Esophagus muscularis mucosa (tissue), 4 donors: ENCODE measurements at regions not wholly inside any gene's neighbourhood (a gene's known extent, or its start where the extent isn't known, plus 50 kb on each side); places are given as distances from the start of the nearest gene placed in this dataset.
"Not testable (repeated sequence)": the region's sequence is repeated elsewhere in the genome, so short reads cannot be mapped to it uniquely, and the experiment has no call there.

ENCODE experiments used
- DNase-seq: peaks from one replicate; pipeline ENCODE4 v3.0.0-alpha.2; 2017; ENCODE audit errors: extremely low spot score
- H3K27ac ChIP-seq, 4 donors: fragments of 200-600 bp; sonication (generic); replicated peaks in 1 of 4; 1 replicate in 3 of 4; 2 replicates in 1 of 4; pipeline ENCODE4 v1.5.1; 2016 to 2019; ENCODE audit warnings: mild to moderate bottlenecking in 1 of 4
- H3K27me3 ChIP-seq, 4 donors: fragments of 200-600 bp; sonication (generic); one replicate each; pipeline versions ENCODE4 v1.5.1 to v1.6.0; 2016 to 2019
- H3K36me3 ChIP-seq, 4 donors: fragments of 200-600 bp; sonication (generic); one replicate each; pipeline ENCODE4 v1.5.1; 2016 to 2019
- H3K4me1 ChIP-seq, 4 donors: fragments of 200-600 bp; sonication (generic); one replicate each; pipeline ENCODE4 v1.5.1; 2016 to 2019
- H3K4me3 ChIP-seq, 4 donors: fragments of 200-600 bp; sonication (generic); 1 replicate in 2 of 4; 2 replicates in 2 of 4; pipeline ENCODE4 v1.5.1; 2016 to 2019; ENCODE audit warnings: mild to moderate bottlenecking in 4 of 4, moderate library complexity in 1 of 4
- H3K9me3 ChIP-seq, 4 donors: fragments of 200-600 bp; sonication (generic); 1 replicate in 3 of 4; 2 replicates in 1 of 4; pipeline ENCODE4 v1.5.1; 2016 to 2019
- POLR2A ChIP-seq: fragments of 450-650 bp; IDR thresholded peaks from one replicate; pipeline ENCODE4 v1.6.1; 2017; ENCODE audit warnings: antibody characterized with exemption, moderate library complexity, mild to moderate bottlenecking, low read depth
- POLR2AphosphoS5 ChIP-seq, 2 donors: sonication (generic); formaldehyde crosslinking; IDR thresholded peaks; one replicate each; pipeline ENCODE4 v1.6.1; 2017; ENCODE audit warnings: antibody characterized with exemption in 2 of 2
- WGBS: methylation state at CpG from one replicate; pipeline ENCODE4 v1.1.5; 2018; 5-methylcytosine and 5-hydroxymethylcytosine counted together
- intact Hi-C: fragments of 100-400 bp; cut with DNase I; formaldehyde crosslinking; loops from one replicate; pipeline ENCODE4 v1.15.1; 2023

- H3K27me3 ChIP-seq, H3K4me3 ChIP-seq, intact Hi-C loops, H3K9me3 ChIP-seq, DNase-seq, H3K36me3 ChIP-seq, H3K4me1 ChIP-seq: not testable (repeated sequence)
- peak overlapping the region; percentile 76 to 92 (median 87) for H3K27ac ChIP-seq
- WGBS = 43% methylated on average over 2 of the region's 10 CpGs
Measured at GRCh38 chr1:149635290-149635899, 51.7 kb downstream of the PPIAL4C start.

GRCh38 chr1:149636286-149637122, 52.9 kb downstream of the PPIAL4C start:
- WGBS = under 1% methylated on average over 34 of the region's 41 CpGs
- H3K9me3 ChIP-seq, H3K4me1 ChIP-seq, H3K36me3 ChIP-seq, H3K27me3 ChIP-seq, intact Hi-C loops: not testable (repeated sequence)
- DNase-seq = peak; percentile 96
- H3K27ac ChIP-seq = peak overlapping the region; percentile 76 to 92 (median 87)
- peak overlapping the region; percentile 53 to 66 (median 60) for H3K4me3 ChIP-seq
- TF ChIP-seq POLR2AphosphoS5 (IDR thresholded peaks at IDR 0.05) = peak; percentile 60 to 85
- peak; percentile 29 for TF ChIP-seq POLR2A

GRCh38 chr1:149638481-149638880, 54.8 kb downstream of the PPIAL4C start:
- H3K36me3 ChIP-seq, H3K4me1 ChIP-seq, H3K4me3 ChIP-seq, DNase-seq, intact Hi-C loops, H3K9me3 ChIP-seq, H3K27ac ChIP-seq, H3K27me3 ChIP-seq: not testable (repeated sequence)
- WGBS = 90% methylated on average over 8 of the region's 8 CpGs

GRCh38 chr1:149638901-149639658, 55.4 kb downstream of the PPIAL4C start:
- H3K36me3 ChIP-seq, H3K27me3 ChIP-seq, H3K9me3 ChIP-seq, H3K27ac ChIP-seq, intact Hi-C loops, DNase-seq, H3K4me3 ChIP-seq, H3K4me1 ChIP-seq: not testable (repeated sequence)
- WGBS = 89% methylated on average over 12 of the region's 31 CpGs

GRCh38 chr1:149641179-149641578, 57.5 kb downstream of the PPIAL4C start:
- H3K4me1 ChIP-seq, H3K27me3 ChIP-seq, H3K36me3 ChIP-seq, intact Hi-C loops, H3K4me3 ChIP-seq, DNase-seq, H3K9me3 ChIP-seq: not testable (repeated sequence)
- WGBS = 79% methylated on average over 2 of the region's 4 CpGs
- H3K27ac ChIP-seq = peak overlapping the region in 1 of 4 donors; percentile 39

GRCh38 chr1:149644818-149645217, 61.2 kb downstream of the PPIAL4C start:
- H3K4me1 ChIP-seq, H3K4me3 ChIP-seq, H3K27me3 ChIP-seq, H3K9me3 ChIP-seq, DNase-seq, H3K27ac ChIP-seq, intact Hi-C loops, H3K36me3 ChIP-seq: not testable (repeated sequence)
- 90% methylated on average over 1 of the region's 1 CpG for WGBS

GRCh38 chr1:149646360-149647017, 62.8 kb downstream of the PPIAL4C start:
- no CpG with 5 or more reads among the region's 37 CpGs for WGBS
- H3K27me3 ChIP-seq, intact Hi-C loops, H3K9me3 ChIP-seq, H3K36me3 ChIP-seq, DNase-seq, H3K4me1 ChIP-seq: not testable (repeated sequence)
- Histone ChIP-seq H3K27ac (peak overlapping the region; percentile 57 to 70 (median 62)), H3K4me3 (peak overlapping the region; percentile 43 to 55 (median 50))

- intact Hi-C loops, H3K4me1 ChIP-seq, H3K27me3 ChIP-seq, H3K36me3 ChIP-seq, H3K9me3 ChIP-seq, DNase-seq: not testable (repeated sequence)
- 24% methylated on average over 9 of the region's 20 CpGs for WGBS
- peak overlapping the region; percentile 43 to 55 (median 50) for H3K4me3 ChIP-seq
- peak overlapping the region; percentile 57 to 70 (median 62) for H3K27ac ChIP-seq
Measured at GRCh38 chr1:149647018-149647373, 63.3 kb downstream of the PPIAL4C start.

GRCh38 chr1:149657750-149658149, 74.1 kb downstream of the PPIAL4C start:
- H3K9me3 ChIP-seq, H3K36me3 ChIP-seq, H3K4me1 ChIP-seq, intact Hi-C loops, H3K27ac ChIP-seq, DNase-seq, H3K27me3 ChIP-seq, H3K4me3 ChIP-seq: not testable (repeated sequence)
- 84% methylated on average over 4 of the region's 4 CpGs for whole genome bisulfite sequencing

- H3K27ac ChIP-seq, DNase-seq: not testable (repeated sequence)
Measured at GRCh38 chr1:149658175-149658574, 74.5 kb downstream of the PPIAL4C start.

GRCh38 chr1:149664624-149665023, 81.0 kb downstream of the PPIAL4C start:
- whole genome bisulfite sequencing = no CpG with 5 or more reads among the region's 2 CpGs
- H3K36me3 ChIP-seq, H3K4me1 ChIP-seq, DNase-seq, H3K27me3 ChIP-seq, H3K4me3 ChIP-seq, intact Hi-C loops, H3K9me3 ChIP-seq, H3K27ac ChIP-seq: not testable (repeated sequence)

More at GRCh38 chr1:149658175-149658574, 74.5 kb downstream of the PPIAL4C start:
- intact Hi-C loops, H3K27me3 ChIP-seq, H3K9me3 ChIP-seq, H3K4me1 ChIP-seq, H3K4me3 ChIP-seq, H3K36me3 ChIP-seq: not testable (repeated sequence)
- WGBS = 68% methylated on average over 2 of the region's 5 CpGs

GRCh38 chr1:149665033-149665432, 81.4 kb downstream of the PPIAL4C start:
- H3K4me1 ChIP-seq, intact Hi-C loops, H3K27me3 ChIP-seq: not testable (repeated sequence)

More at GRCh38 chr1:149665033-149665432, 81.4 kb downstream of the PPIAL4C start:
- not testable (repeated sequence) for H3K36me3 ChIP-seq, H3K4me3 ChIP-seq, H3K27ac ChIP-seq, DNase-seq, H3K9me3 ChIP-seq
